ENCODE measurements at regions not wholly inside any gene's neighbourhood (a gene's known extent, or its start where the extent isn't known, plus 50 kb on each side); places are given as distances from the start of the nearest gene placed in this dataset.
"Not testable (repeated sequence)": the region's sequence is repeated elsewhere in the genome, so short reads cannot be mapped to it uniquely, and the experiment has no call there.

GRCh38 chr11:87536016-87536415 is 498.3 kb downstream of the TMEM135 start:
- no peak for TF ChIP-seq CTCF (IDR thresholded peaks at IDR 0.05; ENCODE audit: low read length)
- no peak for TF ChIP-seq EZH2 (optimal IDR thresholded peaks at IDR 0.05; ENCODE audit: low read depth, low read length)
- H3K9me3 ChIP-seq (replicated peaks; ENCODE audit: insufficient read depth, low read length) = no peaks in the 10 kb centered on the region
- no peak overlapping the region for H2AFZ ChIP-seq (ENCODE audit: low read length)
- no peaks in the 10 kb centered on the region for H3F3A ChIP-seq (ENCODE audit: insufficient read depth, low read length)
- H3K4me3 ChIP-seq (ENCODE audit: low read length) = no peak overlapping the region
- H3K27ac ChIP-seq (ENCODE audit: low read length) = no peak overlapping the region
- no peaks in the 10 kb centered on the region for H4K20me1 ChIP-seq (ENCODE audit: insufficient read depth, low read length)
- no peaks in the 10 kb centered on the region for H3K4me1 ChIP-seq (ENCODE audit: low read length)
- H3K79me2 ChIP-seq (ENCODE audit: low read length) = no peaks in the 10 kb centered on the region
- DNase-seq = no peak
- H3K9me2 ChIP-seq (replicated peaks; ENCODE audit: insufficient read depth, low read length) = no peaks in the 10 kb centered on the region
- no peak overlapping the region for H3K4me2 ChIP-seq (ENCODE audit: low read depth, low read length)
- no peak overlapping the region for H3K9ac ChIP-seq (ENCODE audit: low read length)
- H3K36me3 ChIP-seq (replicated peaks; ENCODE audit: insufficient read depth, low read length) = no peaks in the 10 kb centered on the region
- H3K27me3 ChIP-seq (replicated peaks; ENCODE audit: insufficient read depth, low read length) = no peaks in the 10 kb centered on the region

GRCh38 chr11:87535513-87535912 is 497.8 kb downstream of the TMEM135 start:
- Histone ChIP-seq H3K27me3 (replicated peaks; ENCODE audit: insufficient read depth, low read length) (no peaks in the 10 kb centered on the region), H3K4me3 (ENCODE audit: low read length) (no peak overlapping the region), H3K9me3 (replicated peaks; ENCODE audit: insufficient read depth, low read length) (no peaks in the 10 kb centered on the region), H3K79me2 (ENCODE audit: low read length) (no peaks in the 10 kb centered on the region), H3K9me2 (replicated peaks; ENCODE audit: insufficient read depth, low read length) (no peaks in the 10 kb centered on the region), H3K4me1 (ENCODE audit: low read length) (no peaks in the 10 kb centered on the region), H4K20me1 (ENCODE audit: insufficient read depth, low read length) (no peaks in the 10 kb centered on the region), H2AFZ (ENCODE audit: low read length) (no peak overlapping the region), H3K27ac (ENCODE audit: low read length) (no peak overlapping the region), H3K9ac (ENCODE audit: low read length) (no peak overlapping the region), H3F3A (ENCODE audit: insufficient read depth, low read length) (no peaks in the 10 kb centered on the region), H3K4me2 (ENCODE audit: low read depth, low read length) (no peak overlapping the region), H3K36me3 (replicated peaks; ENCODE audit: insufficient read depth, low read length) (no peaks in the 10 kb centered on the region)
- TF ChIP-seq CTCF (IDR thresholded peaks at IDR 0.05; ENCODE audit: low read length) (no peak), EZH2phosphoT487 (IDR thresholded peaks at IDR 0.05; ENCODE audit: low read length) (no peak), EZH2 (optimal IDR thresholded peaks at IDR 0.05; ENCODE audit: low read depth, low read length) (no peak)
- no peak for DNase-seq

DNA sequence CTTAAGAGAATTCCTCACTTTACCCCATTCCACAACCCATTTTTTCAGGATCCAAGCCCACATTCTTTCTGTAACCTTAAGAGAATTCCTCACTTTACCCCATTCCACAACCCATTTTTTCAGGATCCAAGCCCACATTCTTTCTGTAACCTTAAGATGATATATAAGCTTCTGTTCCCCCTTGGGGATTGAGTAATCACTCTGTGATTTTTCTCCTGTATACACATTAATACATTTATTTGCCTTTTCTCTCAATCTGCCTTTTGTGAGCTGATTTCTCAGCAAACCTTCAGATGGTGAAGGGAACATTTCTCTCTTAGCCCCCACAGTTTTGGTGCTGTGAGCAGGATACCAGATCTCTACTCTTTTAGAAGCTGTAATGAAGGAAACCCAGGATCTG is 494.1 kb downstream of the TMEM135 start:
- not testable (repeated sequence) for H3K27me3 ChIP-seq (replicated peaks; ENCODE audit: insufficient read depth, low read length); H3K36me3 ChIP-seq (replicated peaks; ENCODE audit: insufficient read depth, low read length); H3K79me2 ChIP-seq (ENCODE audit: low read length); H3K9ac ChIP-seq (ENCODE audit: low read length); H3K9me2 ChIP-seq (replicated peaks; ENCODE audit: insufficient read depth, low read length); DNase-seq; H3F3A ChIP-seq (ENCODE audit: insufficient read depth, low read length); H3K27ac ChIP-seq (ENCODE audit: low read length); H2AFZ ChIP-seq (ENCODE audit: low read length); H3K4me1 ChIP-seq (ENCODE audit: low read length); H4K20me1 ChIP-seq (ENCODE audit: insufficient read depth, low read length); H3K4me3 ChIP-seq (ENCODE audit: low read length); H3K9me3 ChIP-seq (replicated peaks; ENCODE audit: insufficient read depth, low read length); H3K4me2 ChIP-seq (ENCODE audit: low read depth, low read length)

DNA sequence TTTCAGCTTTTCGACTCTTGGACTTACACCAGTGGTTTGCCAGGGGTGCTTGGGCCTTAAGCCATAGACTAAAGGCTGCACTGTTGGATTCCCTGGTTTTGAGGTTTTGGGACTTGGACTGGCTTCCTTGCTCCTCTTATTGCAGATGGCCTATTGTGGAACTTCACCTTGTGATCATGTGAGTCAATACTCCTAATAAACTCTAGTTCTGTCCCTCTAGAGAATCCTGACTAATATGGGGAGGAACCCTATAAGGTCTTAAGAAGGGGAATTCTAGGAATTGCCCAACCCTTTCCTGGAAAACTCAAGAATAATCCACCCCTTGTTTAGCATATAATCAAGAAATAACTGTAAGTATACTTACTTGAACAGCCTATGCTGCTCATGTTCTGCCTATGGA is 491.8 kb downstream of the TMEM135 start:
- Histone ChIP-seq H3K79me2 (ENCODE audit: low read length) (no peaks in the 10 kb centered on the region), H3K4me2 (ENCODE audit: low read depth, low read length) (no peak overlapping the region), H4K20me1 (ENCODE audit: insufficient read depth, low read length) (no peaks in the 10 kb centered on the region), H3K36me3 (replicated peaks; ENCODE audit: insufficient read depth, low read length) (no peaks in the 10 kb centered on the region), H3K9me3 (replicated peaks; ENCODE audit: insufficient read depth, low read length) (no peaks in the 10 kb centered on the region), H3K27me3 (replicated peaks; ENCODE audit: insufficient read depth, low read length) (no peaks in the 10 kb centered on the region), H3K27ac (ENCODE audit: low read length) (no peak overlapping the region), H3K9me2 (replicated peaks; ENCODE audit: insufficient read depth, low read length) (no peaks in the 10 kb centered on the region), H2AFZ (ENCODE audit: low read length) (no peak overlapping the region), H3F3A (ENCODE audit: insufficient read depth, low read length) (no peaks in the 10 kb centered on the region), H3K9ac (ENCODE audit: low read length) (no peak overlapping the region), H3K4me3 (ENCODE audit: low read length) (no peak overlapping the region), H3K4me1 (ENCODE audit: low read length) (no peaks in the 10 kb centered on the region)
- no peak for DNase-seq
- TF ChIP-seq EZH2phosphoT487 (IDR thresholded peaks at IDR 0.05; ENCODE audit: low read length) (no peak), EZH2 (optimal IDR thresholded peaks at IDR 0.05; ENCODE audit: low read depth, low read length) (no peak), CTCF (IDR thresholded peaks at IDR 0.05; ENCODE audit: low read length) (no peak)

Data from MM.1S (cell line).